Activated naive CD4-positive, alpha-beta T cell treated with anti-CD3 and anti-CD28 coated beads, Interleukin-2, amount 50 U/mL, for 72 hours (primary cell): ENCODE measurements at regions not wholly inside any gene's neighbourhood (a gene's known extent, or its start where the extent isn't known, plus 50 kb on each side); places are given as distances from the start of the nearest gene placed in this dataset.

Experiments
- ATAC-seq, 2 donors: fragments of 150-1000 bp; cut with Tn5 transposase; 2 replicates each; pipeline ENCODE4 v1.10.0; 2021; ENCODE audit warnings: mild to moderate bottlenecking in 2 of 2, moderate library complexity in 2 of 2
- DNase-seq, 2 donors: peaks; one replicate each; pipeline ENCODE4 v3.0.0; 2021 to 2022; ENCODE audit warnings: low spot score in 2 of 2
- H3K27ac Mint-ChIP-seq, 2 donors: one replicate each; pipeline ENCODE4 v1.8.0; 2022; ENCODE audit warnings: mild to moderate bottlenecking in 2 of 2, mixed read lengths in 2 of 2
- H3K36me3 Mint-ChIP-seq, 2 donors: one replicate each; pipeline ENCODE4 v1.8.0; 2022; ENCODE audit warnings: mixed read lengths in 2 of 2
- H3K9me3 Mint-ChIP-seq, 2 donors: one replicate each; pipeline ENCODE4 v1.8.0; 2022; ENCODE audit warnings: mixed read lengths in 2 of 2

DNA sequence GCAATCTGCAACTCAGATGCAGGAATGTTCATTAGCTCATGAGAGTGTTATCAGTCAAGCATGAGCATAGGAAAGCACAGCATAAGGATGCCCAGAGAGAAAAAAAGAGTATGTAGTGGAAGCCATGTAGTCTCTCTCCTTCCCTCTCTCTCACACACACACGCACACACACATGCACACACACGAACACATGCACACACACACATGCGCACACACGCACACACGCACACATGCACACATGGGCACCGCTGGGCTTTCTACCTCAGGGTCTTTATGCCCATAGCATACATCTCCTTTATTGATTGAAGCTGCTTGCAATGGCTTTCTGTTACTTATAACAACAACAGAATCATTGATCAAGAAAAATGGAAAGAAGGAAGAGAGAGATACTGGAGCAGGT, 240.9 kb downstream of the ETNK1 start:
- no peak for ATAC-seq
- Mint-ChIP-seq H3K36me3 (no peaks in the 10 kb centered on the region), H3K9me3 (no peaks in the 10 kb centered on the region), H3K27ac (no peak overlapping the region)
- no peak for DNase-seq

DNA sequence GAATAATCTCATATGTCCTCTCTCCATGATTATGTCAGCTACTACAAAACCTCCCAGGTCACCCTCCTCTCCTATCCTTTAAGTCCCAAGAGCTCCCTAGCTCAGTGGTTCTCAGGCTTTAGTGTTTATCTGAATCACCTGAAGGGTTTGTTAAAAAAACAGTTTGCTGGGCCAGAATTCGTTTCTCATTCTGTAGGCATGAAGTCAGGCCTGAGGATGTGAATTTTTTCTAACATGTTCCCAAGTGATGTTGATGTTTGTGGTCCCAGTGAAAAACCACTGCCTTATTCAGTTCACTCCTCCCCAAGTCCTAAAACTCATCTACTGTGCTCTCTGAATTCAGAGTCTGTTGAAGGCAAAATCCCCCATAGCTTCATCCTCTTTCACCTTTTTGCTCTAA, 241.4 kb downstream of the ETNK1 start:
- Mint-ChIP-seq H3K27ac (no peak overlapping the region), H3K36me3 (no peaks in the 10 kb centered on the region), H3K9me3 (no peaks in the 10 kb centered on the region)
- ATAC-seq (no peak), DNase-seq (no peak)

GRCh38 chr12:22874151-22874550, 249.2 kb downstream of the ETNK1 start:
- ATAC-seq = no peak
- H3K9me3 Mint-ChIP-seq = no peaks in the 10 kb centered on the region
- DNase-seq = no peak
- H3K27ac Mint-ChIP-seq = no peak overlapping the region
- no peaks in the 10 kb centered on the region for H3K36me3 Mint-ChIP-seq

DNA sequence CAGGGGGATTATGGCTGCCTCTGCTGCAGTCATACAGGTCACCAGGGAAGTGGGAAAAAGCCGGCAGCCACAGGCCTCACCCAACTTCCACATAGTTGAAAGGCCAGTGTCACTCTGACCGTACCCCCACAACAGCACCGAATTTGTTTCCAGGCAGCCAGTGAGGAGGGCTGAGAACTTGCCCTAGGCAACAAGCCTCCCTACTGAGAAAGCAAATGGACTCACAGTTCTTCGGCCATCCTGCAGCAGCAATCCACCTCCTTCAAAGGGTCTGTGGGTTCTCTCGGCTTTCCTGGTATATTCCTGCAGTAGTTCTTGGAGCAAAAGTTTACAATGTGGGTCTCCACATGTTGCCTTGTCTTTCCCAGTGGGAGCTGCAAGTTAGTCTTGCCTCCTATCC, 251.3 kb downstream of the ETNK1 start:
- ATAC-seq = no peak
- Mint-ChIP-seq H3K9me3 (no peaks in the 10 kb centered on the region), H3K27ac (no peak overlapping the region), H3K36me3 (no peaks in the 10 kb centered on the region)
- DNase-seq = no peak

- ATAC-seq (no peak), DNase-seq (no peak)
- Mint-ChIP-seq H3K27ac (no peak overlapping the region), H3K9me3 (no peaks in the 10 kb centered on the region), H3K36me3 (no peaks in the 10 kb centered on the region)
Measured at GRCh38 chr12:22879203-22879602, 254.2 kb downstream of the ETNK1 start.

GRCh38 chr12:22880331-22880730, 255.4 kb downstream of the ETNK1 start:
- no peak for DNase-seq
- Mint-ChIP-seq H3K27ac (no peak overlapping the region), H3K9me3 (no peaks in the 10 kb centered on the region), H3K36me3 (no peaks in the 10 kb centered on the region)
- no peak for ATAC-seq

DNA sequence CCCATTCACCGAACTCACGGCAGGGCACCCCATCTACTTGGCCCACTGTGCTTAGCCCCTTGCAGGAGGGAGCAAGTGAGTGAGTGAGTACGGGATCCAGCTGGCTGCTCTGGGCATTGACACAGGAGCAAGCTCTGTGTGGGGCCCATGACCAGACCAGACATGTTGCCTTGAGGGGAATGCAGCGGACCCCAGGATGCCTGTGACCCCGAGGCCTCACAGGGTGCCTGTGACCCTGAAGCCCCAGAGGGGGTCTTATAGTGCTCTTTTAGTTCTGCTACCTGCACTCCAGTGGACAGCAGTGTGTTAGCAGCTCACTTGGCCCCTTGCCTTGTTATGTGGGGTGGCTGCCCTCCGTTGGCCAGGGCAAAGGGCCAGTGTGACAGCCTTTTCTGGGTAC, 255.8 kb downstream of the ETNK1 start:
- Mint-ChIP-seq H3K36me3 (no peaks in the 10 kb centered on the region), H3K27ac (no peak overlapping the region), H3K9me3 (no peaks in the 10 kb centered on the region)
- DNase-seq = no peak
- ATAC-seq = no peak

- Mint-ChIP-seq H3K36me3 (no peaks in the 10 kb centered on the region), H3K27ac (no peak overlapping the region), H3K9me3 (no peaks in the 10 kb centered on the region)
- no peak for ATAC-seq
- no peak for DNase-seq
Measured at GRCh38 chr12:22881878-22882385, 257.0 kb downstream of the ETNK1 start.

- ATAC-seq = no peak
- H3K36me3 Mint-ChIP-seq = no peaks in the 10 kb centered on the region
- no peak overlapping the region for H3K27ac Mint-ChIP-seq
- H3K9me3 Mint-ChIP-seq = no peaks in the 10 kb centered on the region
- no peak for DNase-seq
Measured at GRCh38 chr12:22882559-22882958, 257.6 kb downstream of the ETNK1 start.

DNA sequence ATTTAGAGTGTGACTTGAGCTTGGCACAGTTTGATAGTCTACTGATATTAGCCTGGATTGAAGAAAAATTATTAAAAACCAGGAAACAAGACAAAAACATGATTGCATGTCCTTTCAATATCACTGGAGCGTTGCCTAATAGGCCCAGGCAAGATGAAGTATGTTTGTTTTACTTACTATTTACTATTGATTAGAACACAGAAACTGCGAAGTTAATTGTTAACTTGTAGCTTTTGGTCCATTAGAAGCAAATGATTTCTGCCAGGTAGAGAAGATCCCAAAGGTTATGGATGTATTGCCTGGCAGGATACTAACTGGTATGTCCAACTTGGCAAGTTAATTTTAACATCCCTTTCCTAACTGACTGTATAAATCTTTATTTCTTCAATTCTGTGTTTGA, 268.9 kb downstream of the ETNK1 start:
- no peak overlapping the region for H3K27ac Mint-ChIP-seq
- peaks cover 3 to 12% of the 10 kb centered on the region in 2 donors for H3K9me3 Mint-ChIP-seq

GRCh38 chr12:22899184-22899583, 274.2 kb downstream of the ETNK1 start:
- Mint-ChIP-seq H3K36me3 (no peaks in the 10 kb centered on the region), H3K9me3 (peaks cover 5 to 8% of the 10 kb centered on the region in 2 donors), H3K27ac (no peak overlapping the region)
- DNase-seq (no peak), ATAC-seq (no peak)

More for the DNA sequence above, 268.9 kb downstream of the ETNK1 start:
- peaks cover 0 to 5% of the 10 kb centered on the region in 2 donors for H3K36me3 Mint-ChIP-seq
- no peak for DNase-seq
- ATAC-seq = no peak

DNA sequence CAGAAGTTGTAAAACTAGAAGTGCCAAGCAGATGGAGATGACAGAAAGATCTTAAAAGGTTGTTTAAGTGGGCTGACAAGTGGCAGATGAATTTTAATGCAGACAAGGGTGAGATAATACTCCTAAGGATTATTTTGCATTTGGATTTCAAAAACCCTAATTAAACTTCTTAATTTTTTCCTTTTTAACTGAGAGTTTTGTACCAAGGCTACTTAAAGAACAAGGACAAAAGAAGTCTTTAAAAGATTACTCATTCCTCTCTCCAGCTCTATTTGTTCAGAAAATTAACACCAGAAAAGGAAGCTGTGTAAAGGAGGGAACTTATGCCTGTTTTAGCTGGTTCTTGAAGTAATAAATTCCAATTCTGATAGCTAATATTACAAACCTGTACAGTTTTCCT, 275.4 kb downstream of the ETNK1 start:
- ATAC-seq = no peak
- Mint-ChIP-seq H3K9me3 (peaks cover 8 to 13% of the 10 kb centered on the region in 2 donors), H3K27ac (no peak overlapping the region), H3K36me3 (no peaks in the 10 kb centered on the region)
- DNase-seq = no peak

DNA sequence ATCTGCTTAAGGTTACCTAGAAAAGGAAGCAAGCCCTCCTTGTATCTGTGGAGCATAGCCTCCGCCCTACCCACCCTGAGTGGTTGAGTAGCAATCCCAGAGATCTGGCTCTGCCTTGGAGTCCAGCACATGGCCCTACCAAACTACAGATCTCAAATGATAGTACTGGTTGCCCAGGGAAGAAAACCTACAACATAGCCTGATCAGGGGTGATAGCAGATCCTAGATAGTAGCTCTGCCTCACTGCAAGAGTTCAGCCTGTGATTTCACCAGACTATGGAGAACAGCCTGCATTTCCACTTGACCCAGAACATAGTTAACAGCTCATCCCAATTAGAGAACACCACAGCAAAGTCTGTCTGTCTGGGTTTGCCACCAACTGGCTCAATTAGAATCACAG, 279.5 kb downstream of the ETNK1 start:
- H3K9me3 Mint-ChIP-seq = peaks cover 11 to 13% of the 10 kb centered on the region in 2 donors
- ATAC-seq (no peak), DNase-seq (no peak)
- H3K36me3 Mint-ChIP-seq = no peaks in the 10 kb centered on the region
- H3K27ac Mint-ChIP-seq = no peak overlapping the region

- H3K36me3 Mint-ChIP-seq = no peaks in the 10 kb centered on the region
- no peak overlapping the region for H3K27ac Mint-ChIP-seq
- H3K9me3 Mint-ChIP-seq = peaks cover 0 to 7% of the 10 kb centered on the region in 2 donors
- DNase-seq (no peak), ATAC-seq (no peak)
Measured at GRCh38 chr12:22916241-22916640, 291.3 kb downstream of the ETNK1 start.

- ATAC-seq = no peak
- DNase-seq = no peak
- no peak overlapping the region for H3K27ac Mint-ChIP-seq
- H3K36me3 Mint-ChIP-seq = no peaks in the 10 kb centered on the region
- H3K9me3 Mint-ChIP-seq = peaks cover 0 to 8% of the 10 kb centered on the region in 2 donors
Measured at GRCh38 chr12:22916815-22917214, 291.8 kb downstream of the ETNK1 start.

DNA sequence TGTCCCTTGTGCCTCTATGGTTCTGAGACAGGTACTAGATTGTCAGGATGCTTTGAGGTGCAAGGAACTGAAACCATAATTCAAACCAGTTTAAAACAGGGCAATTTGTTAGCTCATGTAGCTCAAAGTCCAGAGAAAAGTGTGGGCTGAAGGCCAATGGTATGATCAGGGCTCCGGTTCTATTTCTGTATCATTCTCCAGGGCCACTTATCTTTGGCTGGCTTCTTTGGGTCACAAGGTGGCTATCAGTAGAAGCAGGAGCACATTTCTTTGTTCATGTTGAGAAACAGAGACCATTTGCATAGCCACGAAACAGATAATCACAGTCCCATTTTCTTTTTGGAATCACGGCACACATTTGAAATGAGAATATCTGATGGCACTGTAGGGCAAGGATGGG, 294.9 kb downstream of the ETNK1 start:
- H3K36me3 Mint-ChIP-seq = no peaks in the 10 kb centered on the region

DNA sequence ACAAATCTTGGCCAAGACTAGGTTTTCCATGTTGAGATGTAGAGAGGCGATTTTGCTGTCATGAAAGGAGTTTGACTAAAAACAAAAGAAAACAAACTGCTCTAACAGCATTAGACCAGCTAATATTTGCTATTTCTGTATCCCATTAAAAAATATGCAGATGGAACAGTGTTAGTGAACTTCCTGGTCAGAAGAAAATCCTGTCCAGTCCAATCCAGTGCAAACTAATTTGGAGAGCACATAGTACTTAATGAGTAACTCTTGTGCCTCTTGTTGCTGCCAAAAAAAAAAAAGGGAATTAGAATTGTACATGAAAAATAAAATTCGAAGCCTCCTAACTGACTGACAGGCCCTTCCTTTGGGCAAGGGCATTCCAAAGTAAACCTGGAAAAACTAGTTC, 298.8 kb downstream of the ETNK1 start:
- H3K36me3 Mint-ChIP-seq = no peaks in the 10 kb centered on the region

More for the DNA sequence above, 294.9 kb downstream of the ETNK1 start:
- DNase-seq (no peak), ATAC-seq (no peak)
- Mint-ChIP-seq H3K27ac (no peak overlapping the region), H3K9me3 (peaks cover 0 to 4% of the 10 kb centered on the region in 2 donors)

GRCh38 chr12:22924391-22924790, 299.4 kb downstream of the ETNK1 start:
- no peak overlapping the region for H3K27ac Mint-ChIP-seq
- H3K9me3 Mint-ChIP-seq = peaks cover 0 to 4% of the 10 kb centered on the region in 2 donors
- ATAC-seq (no peak), DNase-seq (no peak)
- H3K36me3 Mint-ChIP-seq = no peaks in the 10 kb centered on the region

More for the DNA sequence above, 298.8 kb downstream of the ETNK1 start:
- ATAC-seq = no peak
- no peak for DNase-seq
- Mint-ChIP-seq H3K9me3 (peaks cover 0 to 4% of the 10 kb centered on the region in 2 donors), H3K27ac (no peak overlapping the region)

DNA sequence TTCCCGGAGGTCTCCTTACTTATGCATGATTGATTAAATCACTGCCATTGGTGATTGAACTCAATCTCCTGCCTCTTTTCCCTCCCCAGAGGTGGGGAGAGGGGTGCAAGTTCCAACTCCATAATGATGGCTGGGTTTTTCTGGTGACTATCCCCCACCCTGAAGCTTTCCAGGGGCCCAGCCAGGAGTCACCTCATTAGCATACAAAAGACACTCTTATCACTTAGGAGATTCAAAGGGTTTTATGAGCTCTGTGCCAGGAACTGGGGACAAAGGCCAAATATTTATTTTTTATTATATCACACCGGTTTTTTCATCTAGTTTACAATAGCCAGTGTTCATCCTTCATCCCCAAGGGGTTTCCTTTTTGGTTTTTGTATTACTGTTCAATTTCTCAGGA, 300.7 kb downstream of the ETNK1 start:
- no peak for ATAC-seq

More for the DNA sequence above, 300.7 kb downstream of the ETNK1 start:
- Mint-ChIP-seq H3K36me3 (no peaks in the 10 kb centered on the region), H3K27ac (no peak overlapping the region), H3K9me3 (peaks cover 0 to 4% of the 10 kb centered on the region in 2 donors)
- no peak for DNase-seq
